ENCODE measurements at regions not wholly inside any gene's neighbourhood (a gene's known extent, or its start where the extent isn't known, plus 50 kb on each side); places are given as distances from the start of the nearest gene placed in this dataset.

- TF ChIP-seq SP2 (IDR thresholded peaks at IDR 0.05; ENCODE audit: extremely low read depth, low read depth, low read length, poor library complexity, severe bottlenecking) (no peak), BHLHE40 (IDR thresholded peaks at IDR 0.05; ENCODE audit: low read length) (0 out of 2 replicates have a peak, but pooled peaks have one; percentile 26), CEBPZ (IDR thresholded peaks at IDR 0.05; ENCODE audit: borderline replicate concordance, low read depth, low read length) (no peak), ZKSCAN3 (CRISPR knock-in tag; IDR thresholded peaks at IDR 0.05) (no peak), KAT8 (IDR thresholded peaks at IDR 0.05; ENCODE audit: low read depth) (no peak), POLR2AphosphoS5 (IDR thresholded peaks at IDR 0.05; ENCODE audit: control insufficient read depth, insufficient read depth, low read depth, low read length) (no peak), SAP30 (IDR thresholded peaks at IDR 0.05; ENCODE audit: borderline replicate concordance, insufficient read depth, low read depth, low read length, poor library complexity, severe bottlenecking) (no peak)
- TF ChIP-seq, protein P1, sequence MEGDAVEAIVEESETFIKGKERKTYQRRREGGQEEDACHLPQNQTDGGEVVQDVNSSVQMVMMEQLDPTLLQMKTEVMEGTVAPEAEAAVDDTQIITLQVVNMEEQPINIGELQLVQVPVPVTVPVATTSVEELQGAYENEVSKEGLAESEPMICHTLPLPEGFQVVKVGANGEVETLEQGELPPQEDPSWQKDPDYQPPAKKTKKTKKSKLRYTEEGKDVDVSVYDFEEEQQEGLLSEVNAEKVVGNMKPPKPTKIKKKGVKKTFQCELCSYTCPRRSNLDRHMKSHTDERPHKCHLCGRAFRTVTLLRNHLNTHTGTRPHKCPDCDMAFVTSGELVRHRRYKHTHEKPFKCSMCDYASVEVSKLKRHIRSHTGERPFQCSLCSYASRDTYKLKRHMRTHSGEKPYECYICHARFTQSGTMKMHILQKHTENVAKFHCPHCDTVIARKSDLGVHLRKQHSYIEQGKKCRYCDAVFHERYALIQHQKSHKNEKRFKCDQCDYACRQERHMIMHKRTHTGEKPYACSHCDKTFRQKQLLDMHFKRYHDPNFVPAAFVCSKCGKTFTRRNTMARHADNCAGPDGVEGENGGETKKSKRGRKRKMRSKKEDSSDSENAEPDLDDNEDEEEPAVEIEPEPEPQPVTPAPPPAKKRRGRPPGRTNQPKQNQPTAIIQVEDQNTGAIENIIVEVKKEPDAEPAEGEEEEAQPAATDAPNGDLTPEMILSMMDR (IDR thresholded peaks at IDR 0.05 in 2 of 3, conservative IDR thresholded peaks at IDR 0.05 in 1 of 3; ENCODE audit: insufficient read depth in 2 of 3, low read depth in 1 of 3, low read length in 3 of 3) = no peak
- TF ChIP-seq, protein P2, sequence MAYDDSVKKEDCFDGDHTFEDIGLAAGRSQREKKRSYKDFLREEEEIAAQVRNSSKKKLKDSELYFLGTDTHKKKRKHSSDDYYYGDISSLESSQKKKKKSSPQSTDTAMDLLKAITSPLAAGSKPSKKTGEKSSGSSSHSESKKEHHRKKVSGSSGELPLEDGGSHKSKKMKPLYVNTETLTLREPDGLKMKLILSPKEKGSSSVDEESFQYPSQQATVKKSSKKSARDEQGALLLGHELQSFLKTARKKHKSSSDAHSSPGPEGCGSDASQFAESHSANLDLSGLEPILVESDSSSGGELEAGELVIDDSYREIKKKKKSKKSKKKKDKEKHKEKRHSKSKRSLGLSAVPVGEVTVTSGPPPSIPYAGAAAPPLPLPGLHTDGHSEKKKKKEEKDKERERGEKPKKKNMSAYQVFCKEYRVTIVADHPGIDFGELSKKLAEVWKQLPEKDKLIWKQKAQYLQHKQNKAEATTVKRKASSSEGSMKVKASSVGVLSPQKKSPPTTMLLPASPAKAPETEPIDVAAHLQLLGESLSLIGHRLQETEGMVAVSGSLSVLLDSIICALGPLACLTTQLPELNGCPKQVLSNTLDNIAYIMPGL (CRISPR knock-in tag; IDR thresholded peaks at IDR 0.05) = no peak
- TF ChIP-seq, protein P3, sequence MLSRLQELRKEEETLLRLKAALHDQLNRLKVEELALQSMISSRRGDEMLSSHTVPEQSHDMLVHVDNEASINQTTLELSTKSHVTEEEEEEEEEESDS (CRISPR knock-in tag; IDR thresholded peaks at IDR 0.05) = no peak
- TF ChIP-seq, protein P4, sequence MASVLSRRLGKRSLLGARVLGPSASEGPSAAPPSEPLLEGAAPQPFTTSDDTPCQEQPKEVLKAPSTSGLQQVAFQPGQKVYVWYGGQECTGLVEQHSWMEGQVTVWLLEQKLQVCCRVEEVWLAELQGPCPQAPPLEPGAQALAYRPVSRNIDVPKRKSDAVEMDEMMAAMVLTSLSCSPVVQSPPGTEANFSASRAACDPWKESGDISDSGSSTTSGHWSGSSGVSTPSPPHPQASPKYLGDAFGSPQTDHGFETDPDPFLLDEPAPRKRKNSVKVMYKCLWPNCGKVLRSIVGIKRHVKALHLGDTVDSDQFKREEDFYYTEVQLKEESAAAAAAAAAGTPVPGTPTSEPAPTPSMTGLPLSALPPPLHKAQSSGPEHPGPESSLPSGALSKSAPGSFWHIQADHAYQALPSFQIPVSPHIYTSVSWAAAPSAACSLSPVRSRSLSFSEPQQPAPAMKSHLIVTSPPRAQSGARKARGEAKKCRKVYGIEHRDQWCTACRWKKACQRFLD (CRISPR knock-in tag; IDR thresholded peaks at IDR 0.05) = no peak
Measured at GRCh38 chr12:108442910-108443309, 72.2 kb upstream of the FICD start.

Measured in K562 (cell line).